Activated CD4-positive, alpha-beta T cell treated with anti-CD3 and anti-CD28 coated beads for 4 hours (primary cell): ENCODE measurements at regions not wholly inside any gene's neighbourhood (a gene's known extent, or its start where the extent isn't known, plus 50 kb on each side); places are given as distances from the start of the nearest gene placed in this dataset.
"Not testable (repeated sequence)": the region's sequence is repeated elsewhere in the genome, so short reads cannot be mapped to it uniquely, and the experiment has no call there.

ENCODE experiments used
- DNase-seq, 2 donors: peaks; one replicate each; pipeline ENCODE4 v3.0.0-alpha.2; 2020

DNA sequence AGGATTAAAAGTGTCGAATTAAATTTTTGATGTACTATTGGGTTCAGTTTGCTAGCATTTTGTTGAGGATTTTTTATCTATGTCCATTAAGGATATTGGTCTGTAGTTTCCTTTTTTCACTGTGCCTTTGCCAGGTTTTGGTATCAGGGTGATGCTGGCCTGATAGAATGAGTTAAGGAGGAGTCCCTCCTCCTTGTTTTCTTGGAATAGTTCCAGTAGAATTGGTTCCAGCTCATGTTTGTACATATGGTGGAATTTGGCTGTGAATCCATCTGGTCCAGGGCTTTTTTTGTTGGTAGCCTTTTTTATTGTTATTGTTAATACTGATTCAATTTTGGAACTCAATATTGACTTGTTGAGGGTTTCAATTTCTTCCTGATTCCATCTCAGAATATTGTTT, 141.8 kb downstream of the SIM1 start:
- DNase-seq = no peak

DNA sequence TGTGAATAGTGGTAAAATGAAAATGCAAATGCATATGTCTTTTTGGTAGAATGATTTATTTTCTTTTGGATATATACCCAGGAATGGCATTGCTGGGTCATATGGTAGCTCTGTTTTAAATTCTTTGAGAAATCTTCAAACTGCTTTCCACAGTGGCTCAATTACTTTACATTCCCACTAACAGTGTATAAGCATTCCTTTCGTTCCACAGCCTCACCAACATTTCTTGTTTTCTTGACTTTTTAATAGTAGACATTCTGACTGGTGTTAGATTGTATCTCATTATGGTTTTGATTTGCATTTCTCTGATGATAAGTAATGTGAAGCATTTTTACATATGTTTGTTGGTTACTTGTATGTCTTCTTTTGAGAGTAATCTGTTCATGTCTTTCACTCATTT, 144.0 kb downstream of the SIM1 start:
- DNase-seq = no peak

DNA sequence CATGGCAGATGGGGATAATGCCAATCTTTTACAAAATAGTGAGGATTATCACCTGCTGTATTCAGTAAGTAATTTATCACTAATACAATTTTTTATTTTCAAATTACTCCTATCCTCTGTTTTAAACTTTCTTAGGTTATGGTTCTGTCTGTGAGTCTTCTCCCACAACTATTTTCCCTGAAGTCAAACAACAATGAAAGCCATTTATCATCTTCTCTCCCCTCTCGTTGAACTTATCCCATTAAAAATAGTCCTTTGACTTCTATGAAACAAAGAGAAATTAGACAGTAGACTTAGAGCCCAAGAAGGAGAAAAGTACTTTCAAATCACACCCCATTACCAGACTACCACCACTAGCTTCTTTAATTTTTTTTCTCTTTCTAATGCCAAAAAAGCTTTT, 147.7 kb downstream of the SIM1 start:
- no peak for DNase-seq

DNA sequence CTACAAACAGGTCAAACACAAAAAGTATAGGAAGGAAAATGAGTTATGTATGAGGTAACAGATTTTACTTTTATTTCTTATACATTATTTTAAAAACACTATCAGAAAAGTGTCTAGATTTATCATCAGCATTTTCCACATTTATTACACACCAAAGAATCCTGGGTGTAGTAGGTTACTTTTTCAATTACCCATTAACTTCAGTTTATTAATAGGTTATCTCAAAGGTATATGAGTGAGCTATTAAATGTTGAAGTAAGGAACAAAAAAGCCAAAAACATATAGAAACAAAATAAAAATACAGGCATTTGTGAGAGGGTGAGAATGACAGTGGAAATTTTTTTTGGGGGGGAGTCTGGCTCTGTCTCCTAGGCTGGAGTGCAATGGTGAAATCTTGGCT, 150.5 kb downstream of the SIM1 start:
- no peak for DNase-seq

DNA sequence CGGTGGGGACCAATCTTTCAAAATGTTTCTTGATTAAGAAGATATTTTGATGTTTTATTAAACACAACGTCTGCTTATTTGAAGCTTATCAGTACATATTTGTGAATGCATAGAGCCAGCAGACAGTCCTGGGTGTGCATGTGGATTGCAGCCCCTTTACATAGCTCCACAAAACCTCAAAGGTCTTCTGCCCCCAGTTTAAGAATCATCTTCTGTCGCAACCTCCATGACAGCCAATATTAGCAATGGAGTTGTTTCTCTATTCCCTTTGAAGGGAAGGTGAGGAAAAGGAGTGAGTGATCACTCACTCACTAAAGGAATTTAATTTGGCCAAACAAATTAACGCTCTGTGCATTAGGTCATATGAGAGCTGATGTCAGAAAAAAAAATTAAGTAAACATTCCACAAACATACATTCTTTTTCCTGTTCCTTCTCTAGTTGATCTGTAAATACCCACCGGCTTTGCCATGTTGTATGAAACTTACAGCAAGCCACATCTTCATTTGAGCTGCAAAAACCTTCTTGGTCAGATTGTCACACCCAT, 152.9 kb downstream of the SIM1 start:
- no peak for DNase-seq

DNA sequence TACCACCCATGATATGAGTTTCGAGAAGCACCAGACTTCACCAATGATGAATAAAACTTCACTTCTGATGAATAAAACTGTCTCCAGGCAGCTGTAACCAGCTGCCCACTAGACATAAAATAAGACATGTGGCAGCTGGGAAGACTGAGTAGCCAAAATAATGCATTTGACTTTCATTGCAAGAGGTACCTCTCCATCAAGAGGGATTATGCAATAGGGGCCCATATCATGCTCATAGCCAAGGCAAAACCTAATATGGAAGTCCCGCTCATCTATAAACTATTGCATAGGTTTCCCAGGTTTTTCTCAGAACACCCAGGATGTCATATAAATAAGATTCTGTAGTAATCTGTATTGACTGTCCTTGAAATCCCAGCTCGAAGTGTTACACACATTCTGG, 155.5 kb downstream of the SIM1 start:
- DNase-seq = no peak

DNA sequence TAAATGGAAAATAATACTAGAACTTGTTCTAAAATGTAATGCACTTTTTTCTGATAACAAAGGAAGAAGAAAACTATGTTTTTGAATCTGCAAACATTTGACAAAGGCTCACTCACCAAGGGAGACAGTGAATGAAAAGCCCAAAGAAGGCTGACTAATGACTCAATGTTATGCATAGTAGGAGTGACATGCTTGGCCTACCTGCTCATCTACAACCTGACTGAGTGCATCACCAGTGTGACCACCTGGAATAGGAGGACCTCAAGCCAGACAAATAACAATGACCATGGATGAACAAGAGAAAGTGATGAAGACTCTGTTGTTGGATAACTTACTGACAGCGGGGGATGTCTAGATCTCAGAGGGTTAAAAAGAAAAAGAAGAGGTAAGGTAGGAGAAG, 157.2 kb downstream of the SIM1 start:
- DNase-seq = no peak

DNA sequence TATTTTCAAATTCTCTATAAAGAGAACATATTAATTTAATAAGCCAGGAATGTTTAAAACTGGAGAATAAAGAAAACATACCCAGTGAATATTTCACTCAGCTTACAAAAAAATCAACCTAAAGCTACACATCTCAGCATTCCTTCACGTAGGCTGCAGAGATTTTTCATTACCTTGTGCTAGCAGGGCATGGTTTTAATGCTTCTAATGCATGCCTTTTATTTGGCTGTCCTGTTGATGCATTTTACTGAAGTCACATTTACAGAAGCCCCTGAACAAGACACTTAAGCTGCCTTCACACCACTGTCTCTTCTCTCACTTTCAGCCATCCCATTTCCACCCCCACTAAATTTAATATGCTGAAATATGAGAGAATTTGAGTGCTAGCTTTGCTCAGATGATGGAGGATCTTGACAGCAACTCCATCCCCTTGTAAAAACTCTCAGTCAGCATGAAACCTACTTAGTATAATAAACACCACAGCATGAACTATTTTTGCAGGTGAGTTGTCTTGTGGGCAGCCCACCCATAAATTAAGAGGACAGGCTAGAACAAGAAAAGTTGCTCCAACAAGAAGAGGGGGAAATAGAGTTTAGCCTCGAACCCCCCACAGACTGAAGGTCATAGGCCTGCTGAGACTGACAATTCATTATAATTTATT, 159.4 kb downstream of the SIM1 start:
- DNase-seq = no peak

DNA sequence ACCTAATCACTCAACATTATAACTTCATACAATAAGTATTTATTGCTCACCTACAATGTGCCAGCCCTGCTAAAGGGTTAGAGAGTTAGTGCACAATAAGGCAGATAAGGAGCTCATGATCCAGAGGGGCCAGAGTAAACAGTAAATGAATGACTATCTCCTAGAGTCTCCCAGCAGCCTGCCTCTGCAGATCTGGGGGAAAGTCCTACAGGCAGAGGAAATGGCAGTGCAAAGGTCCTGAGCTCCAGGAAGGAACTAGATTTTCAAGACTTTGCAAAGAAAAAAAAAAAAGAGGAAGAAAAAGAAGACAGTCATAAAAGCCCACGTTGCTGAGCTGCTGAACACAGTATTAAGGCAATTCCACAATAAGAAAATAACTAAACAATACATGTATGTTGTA, 160.1 kb downstream of the SIM1 start:
- DNase-seq = no peak

DNA sequence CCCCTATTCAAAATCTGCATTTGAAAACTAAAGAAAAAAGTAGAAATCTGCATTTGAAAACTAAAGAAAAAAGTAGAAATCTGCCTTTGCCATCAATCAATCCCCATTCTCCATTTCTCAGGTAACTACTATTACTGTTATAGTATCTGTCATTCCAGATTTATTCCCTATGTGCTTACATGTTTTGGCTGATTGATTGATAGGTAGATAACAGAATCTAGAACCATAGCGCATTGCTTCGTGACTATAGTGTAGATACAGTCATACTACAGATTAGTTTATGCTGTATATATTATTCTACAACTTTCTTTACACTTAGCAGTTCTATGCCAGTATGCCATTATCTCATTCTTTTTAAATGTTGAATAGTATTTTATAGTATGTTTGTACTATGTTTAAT, 163.0 kb downstream of the SIM1 start:
- DNase-seq = no peak

DNA sequence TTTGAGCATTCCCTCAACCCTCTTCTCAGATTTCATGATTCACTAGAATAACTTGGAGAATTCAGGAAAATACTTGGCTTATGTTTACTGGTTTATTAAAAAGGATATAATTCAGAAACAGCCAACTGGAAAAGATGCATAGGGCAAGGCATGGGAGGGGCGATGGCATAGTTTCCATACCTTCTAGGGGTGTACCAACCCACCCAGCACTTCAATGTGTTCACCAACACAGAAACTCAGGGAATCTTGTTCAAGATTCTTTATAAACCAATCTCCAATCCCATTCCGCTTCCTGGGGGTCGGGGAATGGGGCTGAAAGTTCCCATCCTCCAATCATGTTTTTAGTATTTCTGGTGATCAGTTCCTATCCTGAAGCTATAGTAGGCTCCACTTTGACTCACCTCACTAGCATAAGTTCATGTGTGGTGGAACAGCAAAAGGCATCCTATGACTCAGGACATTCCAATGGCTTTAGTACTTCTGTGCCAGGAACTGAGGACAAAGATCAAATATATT, 164.4 kb downstream of the SIM1 start:
- no peak for DNase-seq

DNA sequence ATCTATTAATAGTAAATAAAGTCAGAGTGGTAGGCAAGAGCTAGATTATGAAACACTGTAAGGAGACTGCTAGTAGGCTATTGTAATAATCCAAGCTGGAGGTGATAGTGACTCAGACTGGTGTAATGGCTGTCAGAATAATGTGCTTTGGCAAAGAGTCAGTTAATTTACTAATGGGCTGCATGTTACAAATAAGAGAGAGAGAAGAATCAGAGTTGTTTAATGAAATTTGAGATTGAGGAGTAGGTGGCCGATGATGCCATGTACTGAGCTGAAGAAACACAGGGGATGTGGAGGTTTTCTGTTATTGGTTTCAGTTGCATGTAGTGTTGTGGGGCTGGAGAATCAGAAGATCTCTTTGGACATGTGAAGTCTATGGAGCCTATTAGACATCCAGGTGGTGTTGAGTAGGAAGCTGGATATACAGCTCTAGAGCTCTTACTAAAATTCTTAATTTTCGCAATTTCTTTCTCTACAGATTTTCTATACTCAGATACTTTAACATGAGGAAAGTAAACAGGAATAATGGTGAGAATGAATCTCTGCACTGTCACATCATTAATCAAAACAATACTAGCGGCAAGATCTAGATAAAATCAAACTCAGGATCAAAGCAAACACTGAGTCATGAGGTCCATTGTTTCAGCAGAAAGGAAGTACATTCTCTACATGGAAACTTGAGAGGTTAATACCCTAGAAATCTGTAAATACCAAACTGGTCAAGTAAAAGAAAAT, 167.7 kb downstream of the SIM1 start:
- DNase-seq = no peak

DNA sequence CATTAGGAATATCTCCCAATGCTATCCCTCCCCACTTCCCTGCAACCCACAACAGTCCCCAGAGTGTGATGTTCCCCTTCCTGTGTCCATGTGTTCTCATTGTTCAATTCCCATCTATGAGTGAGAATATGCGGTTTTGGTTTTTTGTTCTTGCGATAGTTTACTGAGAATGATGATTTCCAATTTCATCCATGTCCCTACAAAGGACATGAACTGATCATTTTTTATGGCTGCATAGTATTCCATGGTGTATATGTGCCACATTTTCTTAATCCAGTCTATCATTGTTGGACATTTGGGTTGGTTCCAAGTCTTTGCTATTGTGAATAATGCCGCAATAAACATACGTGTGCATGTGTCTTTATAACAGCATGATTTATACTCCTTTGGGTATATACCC, 169.5 kb downstream of the SIM1 start:
- DNase-seq = not testable (repeated sequence)

DNA sequence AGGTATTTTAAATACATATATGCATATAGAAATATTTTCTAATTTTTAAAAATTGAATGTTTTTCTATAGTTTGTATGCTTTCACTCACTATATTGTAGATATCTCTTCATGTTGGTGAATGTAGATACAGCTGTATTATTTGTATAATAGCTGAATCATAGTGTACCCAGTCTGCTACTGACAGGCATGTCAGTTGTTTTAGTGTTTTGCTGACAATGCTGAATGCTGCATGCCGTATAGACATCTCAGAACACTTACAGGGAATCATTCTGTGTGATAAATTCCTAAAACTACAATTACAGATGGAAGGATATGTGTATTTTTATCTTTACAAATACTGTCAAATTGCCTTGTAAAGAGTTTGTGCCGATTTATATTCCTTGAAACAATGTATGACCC, 175.4 kb downstream of the SIM1 start:
- DNase-seq = no peak

DNA sequence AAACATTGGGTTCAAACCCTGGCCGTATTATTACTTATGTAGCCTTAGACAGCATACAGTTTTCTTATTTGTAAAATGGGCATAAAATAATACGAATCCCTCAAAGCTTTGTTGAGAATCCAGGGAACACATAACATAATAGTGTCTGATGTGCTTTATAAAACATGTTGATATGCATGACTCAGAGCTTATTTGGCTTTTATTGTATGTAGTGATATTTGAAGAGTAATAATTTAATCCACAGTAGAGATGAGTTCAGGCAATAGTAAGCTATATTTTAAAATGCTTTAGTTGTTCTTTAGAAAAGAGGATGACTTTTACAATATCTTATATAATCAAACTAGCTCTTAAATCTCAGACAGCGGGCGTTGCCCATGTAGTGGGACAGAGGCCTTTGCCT, 176.4 kb downstream of the SIM1 start:
- no peak for DNase-seq

DNA sequence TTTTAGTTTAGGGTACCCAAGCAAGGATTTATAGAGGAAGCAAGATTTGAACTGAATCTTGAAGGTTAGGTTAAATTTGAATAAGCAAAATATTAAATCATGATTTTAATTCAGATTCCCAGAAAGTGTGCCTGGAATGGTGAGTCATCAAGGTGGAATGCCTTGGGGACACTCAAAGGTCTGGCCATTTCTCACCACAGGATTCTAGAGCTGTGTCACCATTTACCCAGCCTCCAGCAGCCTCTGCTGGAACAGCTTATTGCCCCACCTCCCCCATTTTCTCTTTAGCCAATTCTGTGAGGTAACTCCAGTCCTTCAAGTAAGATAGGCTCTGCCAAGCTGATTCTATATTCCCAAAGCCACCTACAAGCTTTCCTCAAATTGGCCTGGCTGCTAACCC, 181.4 kb downstream of the SIM1 start:
- DNase-seq = no peak

DNA sequence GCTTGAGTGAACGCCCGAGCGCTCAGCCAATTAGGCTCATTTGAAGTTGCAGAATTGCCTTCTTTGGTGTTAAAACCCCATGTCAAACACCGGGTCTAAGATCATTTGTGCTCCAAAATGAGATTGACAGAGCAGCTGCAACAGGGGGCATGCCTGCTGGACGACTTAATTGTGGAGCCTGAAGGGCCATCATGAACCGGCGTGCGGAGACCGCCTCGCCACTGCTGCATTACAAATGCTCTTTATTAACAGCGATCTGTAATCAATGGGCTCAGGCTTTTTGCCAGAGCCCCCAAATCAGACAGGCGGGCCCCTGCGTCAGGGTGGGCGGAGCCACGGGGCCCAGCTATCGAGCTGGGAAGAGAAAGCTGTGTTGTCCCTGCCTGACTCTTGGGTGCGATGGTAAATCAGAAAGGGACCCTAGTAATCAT, 183.2 kb downstream of the SIM1 start:
- no peak for DNase-seq

DNA sequence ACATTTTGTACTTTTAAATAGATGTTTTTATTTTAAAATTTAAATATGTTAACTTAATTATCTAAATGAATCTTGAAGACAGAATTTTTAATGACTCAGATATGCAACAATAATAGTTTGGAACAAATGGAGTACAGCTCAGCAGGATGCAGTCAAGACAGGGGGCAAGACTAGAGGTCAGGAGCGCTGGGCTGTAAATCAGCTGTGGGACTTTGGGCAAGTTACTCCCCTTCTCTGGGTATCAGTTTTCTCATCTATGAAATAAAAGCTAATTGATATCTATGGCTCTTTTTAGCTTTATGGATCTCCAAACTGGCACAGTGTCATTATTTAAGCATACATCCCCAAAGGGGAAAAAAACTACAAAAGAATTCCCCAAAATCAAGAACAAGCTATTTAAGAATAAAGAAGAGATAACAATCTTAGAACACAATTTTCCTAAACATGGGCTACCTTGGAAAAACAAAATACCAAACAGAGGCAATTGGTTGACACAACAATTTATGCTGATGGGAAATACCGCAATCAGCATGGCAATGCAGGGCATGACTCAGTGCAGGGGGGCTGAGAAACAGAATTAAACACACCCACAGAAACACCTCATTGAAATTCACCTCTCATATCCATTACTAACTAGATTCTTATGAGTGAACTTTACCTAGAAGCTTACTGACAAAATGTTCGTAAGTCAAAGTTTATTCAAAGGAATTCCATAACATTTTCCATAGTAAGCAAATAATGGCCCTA, 188.2 kb downstream of the SIM1 start:
- DNase-seq = no peak

DNA sequence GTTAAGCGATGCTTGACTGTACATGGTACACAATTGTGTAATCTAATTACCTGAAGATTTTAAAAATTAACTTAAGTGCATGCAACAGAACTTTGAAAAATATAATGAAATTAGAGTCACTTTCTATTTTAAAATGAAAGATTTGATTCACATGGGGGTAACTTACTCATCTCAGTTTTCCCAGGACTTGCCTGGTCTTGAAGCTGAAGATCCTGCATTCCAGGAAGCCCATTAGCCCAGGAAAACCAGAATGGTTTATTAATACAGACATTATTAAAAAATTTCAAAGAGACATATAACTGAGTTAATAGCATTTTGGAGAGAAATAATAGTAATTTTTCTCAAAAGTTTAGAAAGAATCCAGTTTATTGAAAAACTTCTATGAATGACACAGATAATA, 190.6 kb downstream of the SIM1 start:
- DNase-seq = no peak

DNA sequence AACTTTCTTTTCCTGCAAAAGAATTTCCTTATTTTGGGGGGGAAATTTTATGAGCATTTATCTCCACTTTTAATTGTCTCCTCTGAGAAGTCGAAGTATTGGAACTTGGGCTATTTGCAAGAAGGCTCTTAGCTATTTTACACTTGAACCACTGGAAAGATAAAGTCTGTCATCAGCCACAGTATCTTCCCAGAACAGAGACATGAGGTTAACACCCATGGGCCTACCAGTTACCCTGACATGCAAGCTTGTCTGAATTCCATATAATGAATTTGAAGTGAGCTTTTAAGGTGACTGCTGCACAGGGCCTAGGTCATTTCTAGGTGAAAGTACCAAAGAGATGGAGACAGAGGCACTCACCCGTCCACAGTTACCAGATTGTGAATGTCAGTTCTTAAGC, 193.1 kb downstream of the SIM1 start:
- no peak for DNase-seq

DNA sequence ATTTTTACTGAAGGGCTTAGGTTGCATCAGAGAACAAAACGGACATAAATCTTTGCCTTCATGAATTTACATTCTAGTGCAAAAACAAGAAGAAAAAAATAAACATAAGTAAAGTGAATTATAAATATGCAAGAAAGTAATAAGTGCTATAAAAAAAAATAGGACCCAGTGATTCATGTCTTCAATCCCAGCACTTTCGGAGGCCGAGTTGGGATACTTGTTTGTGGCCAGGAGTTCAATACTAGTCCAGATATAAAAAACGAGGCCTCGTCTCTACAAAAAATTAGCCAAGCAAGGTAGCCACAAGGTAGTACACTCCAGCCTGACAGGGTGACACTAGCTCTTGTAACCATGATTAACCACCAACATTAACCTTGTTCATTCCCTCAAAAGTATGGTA, 193.5 kb downstream of the SIM1 start:
- DNase-seq = no peak

DNA sequence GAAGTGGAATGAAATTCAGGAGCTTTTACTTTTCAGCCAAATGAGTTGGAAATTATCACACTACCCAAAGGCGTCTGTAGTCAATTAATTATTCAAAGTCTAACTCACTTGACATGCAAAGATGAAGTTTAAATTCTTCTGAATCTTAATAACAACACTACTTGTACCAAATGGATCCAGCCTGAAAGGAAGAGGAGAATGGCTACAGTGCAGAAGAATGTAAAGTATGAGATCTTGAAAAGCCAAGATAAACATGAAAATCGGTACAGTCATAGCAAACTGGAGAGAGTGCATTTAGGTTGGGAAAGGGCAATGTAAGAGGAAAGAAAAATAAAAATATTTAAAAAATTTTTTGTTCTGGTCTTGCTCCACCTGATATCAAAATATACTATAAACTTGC, 195.5 kb downstream of the SIM1 start:
- DNase-seq = no peak

DNA sequence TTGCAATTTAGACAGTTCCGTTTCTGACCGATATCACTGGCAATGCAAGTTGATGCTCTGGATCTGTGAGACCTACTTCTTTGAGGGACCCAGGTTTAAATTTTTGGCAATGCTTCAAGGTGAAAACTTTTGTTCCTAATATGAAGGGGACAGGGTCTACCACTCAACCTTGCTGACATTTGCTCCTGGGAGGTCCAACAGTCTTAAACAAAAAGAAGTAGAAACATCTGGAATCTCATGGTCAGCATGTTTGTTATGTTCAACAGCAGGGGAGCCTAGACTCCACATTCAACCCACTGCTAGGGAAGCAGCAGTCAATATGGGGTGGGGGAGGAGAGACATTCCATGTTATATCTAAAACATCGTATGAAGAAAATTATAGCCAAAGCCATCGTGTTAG, 196.4 kb downstream of the SIM1 start:
- DNase-seq = no peak

DNA sequence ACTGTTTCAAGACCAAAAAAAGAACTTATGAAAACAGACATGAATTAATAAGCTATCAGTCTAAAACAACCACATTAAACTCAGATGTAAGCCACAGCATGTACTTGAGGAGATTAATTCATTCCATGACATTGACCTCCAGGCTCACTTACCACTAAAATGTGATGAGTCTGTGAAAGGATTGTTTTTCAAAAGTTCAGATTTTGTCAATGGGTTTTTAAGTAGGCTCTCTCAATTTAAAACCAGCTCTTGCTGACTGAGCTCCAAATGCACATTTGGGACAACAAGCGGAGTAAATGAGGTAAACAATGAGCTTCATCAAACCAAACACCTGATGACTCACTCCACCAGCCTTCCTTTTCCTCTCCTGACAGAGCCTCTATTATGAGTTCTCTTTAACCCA, 197.0 kb downstream of the SIM1 start:
- no peak for DNase-seq
